ENCODE measurements at regions not wholly inside any gene's neighbourhood (a gene's known extent, or its start where the extent isn't known, plus 50 kb on each side); places are given as distances from the start of the nearest gene placed in this dataset.
"Not testable (repeated sequence)": the region's sequence is repeated elsewhere in the genome, so short reads cannot be mapped to it uniquely, and the experiment has no call there.

- ATAC-seq (replicated peaks) = no peak
- Mint-ChIP-seq H3K27ac (no peak overlapping the region), H3K4me1 (no peaks in the 10 kb centered on the region), H3K4me3 (no peak overlapping the region), H3K9me3 (no peaks in the 10 kb centered on the region), H3K27me3 (peaks cover 9% of the 10 kb centered on the region), H3K36me3 (ENCODE audit: low read depth) (no peaks in the 10 kb centered on the region)
Measured at GRCh38 chr13:72620874-72621273, 106.6 kb downstream of the MZT1 start.

- ATAC-seq (replicated peaks) = no peak
- H3K27me3 Mint-ChIP-seq = no peaks in the 10 kb centered on the region
- no peaks in the 10 kb centered on the region for H3K36me3 Mint-ChIP-seq (ENCODE audit: low read depth)
- H3K9me3 Mint-ChIP-seq = no peaks in the 10 kb centered on the region
- no peaks in the 10 kb centered on the region for H3K4me1 Mint-ChIP-seq
- no peak overlapping the region for H3K4me3 Mint-ChIP-seq
- no peak overlapping the region for H3K27ac Mint-ChIP-seq
Measured at GRCh38 chr13:72617951-72618350, 109.5 kb downstream of the MZT1 start.

DNA sequence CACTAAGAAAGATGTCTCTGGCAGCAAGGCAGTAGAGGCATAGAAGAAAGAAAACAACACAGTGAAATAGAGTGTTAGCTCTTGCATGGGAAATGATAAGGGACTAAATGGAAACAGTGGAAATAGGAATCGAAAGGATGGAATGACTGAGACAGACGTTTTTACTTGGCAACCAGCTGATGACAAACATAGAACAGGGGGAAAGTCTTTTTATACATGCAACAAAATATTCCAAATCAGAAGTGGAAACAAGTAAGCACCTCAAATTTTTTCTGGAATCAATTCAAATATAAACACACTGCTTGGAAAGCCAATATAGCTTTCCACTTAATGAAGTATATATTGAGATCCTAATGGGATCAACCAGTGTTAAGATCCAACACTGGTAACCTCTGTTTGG is 110.2 kb downstream of the MZT1 start:
- no peaks in the 10 kb centered on the region for H3K9me3 Mint-ChIP-seq
- H3K4me3 Mint-ChIP-seq = no peak overlapping the region
- H3K4me1 Mint-ChIP-seq = no peaks in the 10 kb centered on the region
- H3K36me3 Mint-ChIP-seq (ENCODE audit: low read depth) = no peaks in the 10 kb centered on the region
- no peaks in the 10 kb centered on the region for H3K27me3 Mint-ChIP-seq
- ATAC-seq (replicated peaks) = no peak
- H3K27ac Mint-ChIP-seq = no peak overlapping the region

DNA sequence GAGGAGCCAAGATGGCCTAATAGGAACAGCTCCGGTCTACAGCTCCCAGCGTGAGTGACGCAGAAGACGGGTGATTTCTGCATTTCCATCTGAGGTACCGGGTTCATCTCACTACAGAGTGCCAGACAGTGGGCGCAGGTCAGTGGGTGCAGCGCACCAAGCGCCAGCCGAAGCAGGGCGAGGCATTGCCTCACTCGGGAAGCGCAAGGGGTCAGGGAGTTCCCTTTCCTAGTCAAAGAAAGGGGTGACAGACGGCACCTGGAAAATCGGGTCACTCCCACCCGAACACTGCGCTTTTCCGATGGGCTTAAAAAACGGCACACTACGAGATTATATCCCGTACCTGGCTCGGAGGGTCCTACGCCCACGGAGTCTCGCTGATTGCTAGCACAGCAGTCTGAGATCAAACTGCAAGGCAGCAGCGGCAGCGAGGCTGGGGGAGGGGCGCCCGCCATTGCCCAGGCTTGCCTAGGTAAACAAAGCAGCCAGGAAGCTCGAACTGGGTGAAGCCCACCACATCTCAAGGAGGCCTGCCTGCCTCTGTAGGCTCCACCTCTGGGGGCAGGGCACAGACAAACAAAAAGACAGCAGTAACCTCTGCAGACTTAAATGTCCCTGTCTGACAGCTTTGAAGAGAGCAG is 117.1 kb downstream of the MZT1 start:
- not testable (repeated sequence) for H3K27me3 Mint-ChIP-seq; H3K9me3 Mint-ChIP-seq; ATAC-seq (replicated peaks); H3K27ac Mint-ChIP-seq; H3K36me3 Mint-ChIP-seq (ENCODE audit: low read depth); H3K4me3 Mint-ChIP-seq; H3K4me1 Mint-ChIP-seq

DNA sequence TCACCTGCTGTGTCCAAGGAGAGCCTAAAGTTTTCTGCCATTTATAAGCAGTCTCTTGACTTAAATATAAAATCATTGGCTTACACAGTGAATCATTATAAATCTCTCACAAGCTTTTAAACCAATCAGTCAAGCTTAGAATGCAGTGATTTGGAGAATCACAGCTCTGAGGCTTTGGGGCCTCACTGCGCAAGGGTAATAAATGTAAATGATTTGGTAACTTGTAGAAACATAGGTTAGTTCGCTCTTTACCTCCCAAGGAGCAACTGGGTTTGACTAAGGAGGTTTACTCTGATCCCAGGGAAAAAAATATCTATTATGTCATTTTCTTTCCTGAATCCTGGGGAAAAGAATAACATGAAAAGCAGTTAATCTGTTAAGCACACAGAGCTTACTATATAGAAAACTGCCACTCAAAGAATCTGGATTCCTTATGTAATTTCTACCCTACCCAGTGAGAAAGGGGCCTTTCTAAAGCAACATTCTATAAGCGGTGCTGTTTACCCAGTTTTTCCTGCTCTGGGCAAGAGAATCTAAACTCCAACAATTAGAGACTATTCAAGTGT is 128.2 kb downstream of the MZT1 start:
- no peaks in the 10 kb centered on the region for H3K4me1 Mint-ChIP-seq

GRCh38 chr13:72590091-72590740 is 137.2 kb downstream of the MZT1 start:
- peaks cover 12% of the 10 kb centered on the region for H3K27me3 Mint-ChIP-seq
- no peak overlapping the region for H3K4me3 Mint-ChIP-seq
- no peak overlapping the region for H3K27ac Mint-ChIP-seq
- H3K36me3 Mint-ChIP-seq (ENCODE audit: low read depth) = no peaks in the 10 kb centered on the region
- ATAC-seq (replicated peaks) = no peak
- no peaks in the 10 kb centered on the region for H3K4me1 Mint-ChIP-seq
- H3K9me3 Mint-ChIP-seq = no peaks in the 10 kb centered on the region

More for the DNA sequence above, 128.2 kb downstream of the MZT1 start:
- H3K4me3 Mint-ChIP-seq = no peak overlapping the region
- no peak for ATAC-seq (replicated peaks)
- peaks cover under 1% of the 10 kb centered on the region for H3K27me3 Mint-ChIP-seq
- no peaks in the 10 kb centered on the region for H3K36me3 Mint-ChIP-seq (ENCODE audit: low read depth)
- no peak overlapping the region for H3K27ac Mint-ChIP-seq
- H3K9me3 Mint-ChIP-seq = no peaks in the 10 kb centered on the region

DNA sequence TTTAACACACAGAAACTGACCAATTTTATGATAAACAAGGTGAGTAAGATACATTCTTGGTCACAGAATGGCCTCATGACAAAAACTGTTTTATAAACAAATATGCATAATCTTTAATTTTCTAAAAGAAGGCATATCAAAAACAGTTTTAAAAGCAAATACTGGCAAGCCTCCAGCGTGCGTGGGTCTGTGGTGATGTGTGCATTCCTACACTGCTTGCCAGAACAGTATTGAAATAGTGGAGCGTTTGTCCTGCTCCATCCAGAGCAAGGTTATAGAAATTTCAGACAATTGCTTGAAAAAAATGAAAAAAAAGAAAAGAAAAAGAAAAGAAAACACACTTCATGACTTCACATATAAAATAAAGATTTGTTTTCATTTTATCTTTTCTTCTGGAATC is 140.9 kb downstream of the MZT1 start:
- Mint-ChIP-seq H3K36me3 (ENCODE audit: low read depth) (no peaks in the 10 kb centered on the region), H3K4me3 (no peak overlapping the region), H3K27ac (no peak overlapping the region), H3K9me3 (no peaks in the 10 kb centered on the region), H3K27me3 (peaks cover 19% of the 10 kb centered on the region), H3K4me1 (no peaks in the 10 kb centered on the region)
- ATAC-seq (replicated peaks) = no peak

- H3K36me3 Mint-ChIP-seq (ENCODE audit: low read depth) = no peaks in the 10 kb centered on the region
- ATAC-seq (replicated peaks) = no peak
- no peaks in the 10 kb centered on the region for H3K4me1 Mint-ChIP-seq
- peaks cover 19% of the 10 kb centered on the region for H3K27me3 Mint-ChIP-seq
- no peak overlapping the region for H3K27ac Mint-ChIP-seq
- H3K9me3 Mint-ChIP-seq = no peaks in the 10 kb centered on the region
- H3K4me3 Mint-ChIP-seq = no peak overlapping the region
Measured at GRCh38 chr13:72585254-72585653, 142.2 kb downstream of the MZT1 start.

- Mint-ChIP-seq H3K27me3 (no peaks in the 10 kb centered on the region), H3K36me3 (ENCODE audit: low read depth) (no peaks in the 10 kb centered on the region), H3K4me3 (no peak overlapping the region), H3K9me3 (peaks cover 8% of the 10 kb centered on the region), H3K27ac (no peak overlapping the region), H3K4me1 (no peaks in the 10 kb centered on the region)
- ATAC-seq (replicated peaks) = no peak
Measured at GRCh38 chr13:72571191-72571590, 156.2 kb downstream of the MZT1 start.

DNA sequence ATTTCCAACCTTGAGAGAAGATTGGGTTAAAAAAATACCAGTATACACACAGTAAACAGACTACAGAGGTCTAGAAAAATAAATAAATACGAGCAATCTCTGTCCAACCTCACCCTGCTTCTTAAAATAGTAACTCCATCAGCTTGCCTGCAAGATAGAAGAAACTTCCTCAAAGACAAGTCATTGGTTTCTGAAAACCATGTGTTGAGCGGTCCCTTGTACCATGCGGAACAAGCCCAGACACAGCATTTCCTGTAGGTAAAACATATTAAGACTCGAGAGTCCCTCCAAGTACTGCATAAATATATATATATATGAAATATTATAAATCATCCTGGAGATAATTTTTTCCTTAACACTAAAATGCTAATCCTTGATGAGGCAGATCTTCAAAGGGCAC is 157.4 kb downstream of the MZT1 start:
- H3K4me3 Mint-ChIP-seq = no peak overlapping the region
- no peaks in the 10 kb centered on the region for H3K9me3 Mint-ChIP-seq
- H3K4me1 Mint-ChIP-seq = no peaks in the 10 kb centered on the region

GRCh38 chr13:72567566-72567965 is 159.9 kb downstream of the MZT1 start:
- Mint-ChIP-seq H3K27me3 (no peaks in the 10 kb centered on the region), H3K27ac (no peak overlapping the region), H3K9me3 (no peaks in the 10 kb centered on the region), H3K4me3 (no peak overlapping the region), H3K4me1 (no peaks in the 10 kb centered on the region), H3K36me3 (ENCODE audit: low read depth) (no peaks in the 10 kb centered on the region)
- ATAC-seq (replicated peaks) = no peak

More for the DNA sequence above, 157.4 kb downstream of the MZT1 start:
- H3K27ac Mint-ChIP-seq = no peak overlapping the region
- H3K27me3 Mint-ChIP-seq = no peaks in the 10 kb centered on the region
- H3K36me3 Mint-ChIP-seq (ENCODE audit: low read depth) = no peaks in the 10 kb centered on the region
- ATAC-seq (replicated peaks) = no peak

DNA sequence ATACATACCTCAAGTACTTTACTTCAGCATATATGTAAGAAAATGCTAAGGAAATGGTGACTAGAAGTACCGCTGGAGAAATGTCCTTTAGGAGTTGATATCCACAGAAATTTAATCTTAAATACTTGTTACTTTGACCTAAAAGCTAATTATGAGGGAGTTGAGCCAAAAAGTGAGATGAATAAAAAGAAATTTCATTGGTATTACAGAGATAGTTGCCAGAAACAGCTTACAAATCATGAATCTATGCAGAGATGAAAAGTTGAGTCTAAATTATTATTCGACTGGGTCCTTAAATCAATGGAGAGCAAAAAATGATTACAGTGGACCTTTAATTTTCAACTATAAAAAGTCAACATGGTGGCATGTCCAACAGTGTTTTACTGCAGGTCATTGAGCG is 160.9 kb downstream of the MZT1 start:
- H3K9me3 Mint-ChIP-seq = no peaks in the 10 kb centered on the region
- H3K4me1 Mint-ChIP-seq = no peaks in the 10 kb centered on the region
- H3K27me3 Mint-ChIP-seq = no peaks in the 10 kb centered on the region
- no peaks in the 10 kb centered on the region for H3K36me3 Mint-ChIP-seq (ENCODE audit: low read depth)
- H3K27ac Mint-ChIP-seq = no peak overlapping the region
- H3K4me3 Mint-ChIP-seq = no peak overlapping the region
- ATAC-seq (replicated peaks) = no peak

GRCh38 chr13:72565893-72566292 is 161.5 kb downstream of the MZT1 start:
- Mint-ChIP-seq H3K4me3 (no peak overlapping the region), H3K27me3 (no peaks in the 10 kb centered on the region), H3K9me3 (no peaks in the 10 kb centered on the region), H3K4me1 (no peaks in the 10 kb centered on the region), H3K27ac (no peak overlapping the region), H3K36me3 (ENCODE audit: low read depth) (no peaks in the 10 kb centered on the region)
- no peak for ATAC-seq (replicated peaks)

DNA sequence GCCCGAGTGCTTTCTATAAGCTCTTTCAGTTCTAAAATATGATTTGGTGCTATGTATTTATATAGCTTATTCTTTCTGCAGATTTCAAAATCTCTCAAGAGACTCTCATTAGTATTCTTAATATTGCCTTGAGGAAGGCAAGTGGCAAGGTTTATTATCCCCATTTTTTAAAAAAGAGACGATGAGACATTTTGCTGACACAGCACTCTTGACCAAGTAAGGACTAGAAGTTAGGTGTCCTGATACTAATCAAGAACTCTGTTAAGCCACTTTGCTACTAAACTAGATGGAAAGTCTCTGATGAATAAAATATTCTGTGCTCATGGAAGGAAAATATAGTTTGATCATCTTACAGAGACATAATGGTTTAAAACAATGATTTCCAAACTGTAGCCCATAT is 164.7 kb downstream of the MZT1 start:
- no peak overlapping the region for H3K4me3 Mint-ChIP-seq
- no peaks in the 10 kb centered on the region for H3K4me1 Mint-ChIP-seq
- no peaks in the 10 kb centered on the region for H3K27me3 Mint-ChIP-seq
- no peak overlapping the region for H3K27ac Mint-ChIP-seq
- H3K36me3 Mint-ChIP-seq (ENCODE audit: low read depth) = no peaks in the 10 kb centered on the region
- ATAC-seq (replicated peaks) = no peak
- no peaks in the 10 kb centered on the region for H3K9me3 Mint-ChIP-seq

DNA sequence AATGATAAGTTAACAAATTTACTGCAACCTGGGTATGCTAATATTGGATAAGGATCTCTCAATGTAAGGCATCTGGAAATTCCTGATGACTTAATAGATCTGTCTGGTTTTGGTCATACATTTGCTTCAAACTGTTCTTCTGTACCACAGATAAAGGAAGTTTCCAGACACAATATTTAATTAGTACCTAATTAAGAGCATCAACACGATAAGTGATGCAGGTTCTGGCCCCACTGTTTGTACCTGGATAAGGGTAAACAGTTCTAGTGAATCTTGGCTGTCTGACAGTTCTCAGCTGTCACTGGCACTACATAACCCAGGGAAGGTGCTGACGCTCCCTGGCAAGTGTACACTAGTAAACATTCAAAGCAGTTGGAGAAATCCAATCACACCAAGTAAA is 165.6 kb downstream of the MZT1 start:
- no peaks in the 10 kb centered on the region for H3K4me1 Mint-ChIP-seq
- ATAC-seq (replicated peaks) = no peak

More for the DNA sequence above, 165.6 kb downstream of the MZT1 start:
- no peak overlapping the region for H3K4me3 Mint-ChIP-seq
- no peaks in the 10 kb centered on the region for H3K9me3 Mint-ChIP-seq
- H3K27me3 Mint-ChIP-seq = no peaks in the 10 kb centered on the region
- H3K27ac Mint-ChIP-seq = no peak overlapping the region
- H3K36me3 Mint-ChIP-seq (ENCODE audit: low read depth) = no peaks in the 10 kb centered on the region

Measured in activated T-helper 17 cell treated with anti-CD3 and anti-CD28 coated beads, Interleukin-2, amount 50 U/mL, for 72 hours (primary cell).